ENCODE measurements at regions not wholly inside any gene's neighbourhood (a gene's known extent, or its start where the extent isn't known, plus 50 kb on each side); places are given as distances from the start of the nearest gene placed in this dataset.

GRCh38 chr18:11548396-11548795 lies 61.0 kb upstream of the SLC35G4 start:
- TF ChIP-seq, protein P1, sequence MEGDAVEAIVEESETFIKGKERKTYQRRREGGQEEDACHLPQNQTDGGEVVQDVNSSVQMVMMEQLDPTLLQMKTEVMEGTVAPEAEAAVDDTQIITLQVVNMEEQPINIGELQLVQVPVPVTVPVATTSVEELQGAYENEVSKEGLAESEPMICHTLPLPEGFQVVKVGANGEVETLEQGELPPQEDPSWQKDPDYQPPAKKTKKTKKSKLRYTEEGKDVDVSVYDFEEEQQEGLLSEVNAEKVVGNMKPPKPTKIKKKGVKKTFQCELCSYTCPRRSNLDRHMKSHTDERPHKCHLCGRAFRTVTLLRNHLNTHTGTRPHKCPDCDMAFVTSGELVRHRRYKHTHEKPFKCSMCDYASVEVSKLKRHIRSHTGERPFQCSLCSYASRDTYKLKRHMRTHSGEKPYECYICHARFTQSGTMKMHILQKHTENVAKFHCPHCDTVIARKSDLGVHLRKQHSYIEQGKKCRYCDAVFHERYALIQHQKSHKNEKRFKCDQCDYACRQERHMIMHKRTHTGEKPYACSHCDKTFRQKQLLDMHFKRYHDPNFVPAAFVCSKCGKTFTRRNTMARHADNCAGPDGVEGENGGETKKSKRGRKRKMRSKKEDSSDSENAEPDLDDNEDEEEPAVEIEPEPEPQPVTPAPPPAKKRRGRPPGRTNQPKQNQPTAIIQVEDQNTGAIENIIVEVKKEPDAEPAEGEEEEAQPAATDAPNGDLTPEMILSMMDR (conservative IDR thresholded peaks at IDR 0.05 in 1 of 2, IDR thresholded peaks at IDR 0.05 in 1 of 2; ENCODE audit: low read depth in 1 of 2, low read length in 2 of 2) = no peak
- no peak for TF ChIP-seq EZH2 (IDR thresholded peaks at IDR 0.05; ENCODE audit: low read length, missing control alignments)
